GM10266 (cell line): ENCODE measurements at regions not wholly inside any gene's neighbourhood (a gene's known extent, or its start where the extent isn't known, plus 50 kb on each side); places are given as distances from the start of the nearest gene placed in this dataset.

Source experiments
- DNase-seq: peaks from one replicate; pipeline ENCODE4 v3.0.0; 2012; ENCODE audit errors: extremely low spot score
- TF ChIP-seq, protein P1 (sequence below): IDR thresholded peaks from 2 replicates; pipeline ENCODE4 v1.5.1; 2012; ENCODE audit warnings: mild to moderate bottlenecking, low read depth; ENCODE audit not compliant: control insufficient read depth, insufficient read depth; ENCODE audit errors: missing control alignments

DNA sequence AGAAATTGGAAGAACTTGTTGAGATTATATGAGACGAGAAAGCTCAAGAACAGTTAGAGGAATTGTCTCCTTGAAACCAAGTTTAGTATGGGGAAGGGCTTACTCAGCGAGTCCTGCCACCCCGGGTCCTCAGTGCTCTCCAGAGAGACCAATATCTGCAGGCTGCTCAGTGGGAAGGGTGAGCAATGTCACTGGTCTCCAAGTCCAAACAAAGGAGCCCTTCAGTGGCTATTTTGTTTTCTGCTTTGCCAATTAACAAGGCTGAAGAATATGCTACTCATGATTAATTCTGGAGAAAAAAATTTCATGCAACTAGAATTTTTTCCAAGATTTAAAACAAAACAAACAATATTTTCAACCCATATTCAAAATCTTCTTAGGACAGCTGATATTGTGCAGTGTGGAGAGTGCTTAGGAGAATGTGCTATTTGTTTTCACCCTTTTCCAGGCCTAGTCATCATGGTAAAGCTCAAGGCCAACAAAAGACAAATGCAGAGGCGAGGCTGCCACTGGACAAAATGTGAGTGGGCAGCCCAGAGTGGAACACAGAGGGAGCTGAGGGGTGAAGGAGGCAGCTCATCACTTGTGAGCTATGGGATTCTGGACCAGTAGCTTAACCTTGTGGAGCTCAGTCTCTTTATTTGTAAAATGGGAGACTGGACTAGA is 83.8 kb upstream of the TMEM17 start:
- TF ChIP-seq, protein P1, sequence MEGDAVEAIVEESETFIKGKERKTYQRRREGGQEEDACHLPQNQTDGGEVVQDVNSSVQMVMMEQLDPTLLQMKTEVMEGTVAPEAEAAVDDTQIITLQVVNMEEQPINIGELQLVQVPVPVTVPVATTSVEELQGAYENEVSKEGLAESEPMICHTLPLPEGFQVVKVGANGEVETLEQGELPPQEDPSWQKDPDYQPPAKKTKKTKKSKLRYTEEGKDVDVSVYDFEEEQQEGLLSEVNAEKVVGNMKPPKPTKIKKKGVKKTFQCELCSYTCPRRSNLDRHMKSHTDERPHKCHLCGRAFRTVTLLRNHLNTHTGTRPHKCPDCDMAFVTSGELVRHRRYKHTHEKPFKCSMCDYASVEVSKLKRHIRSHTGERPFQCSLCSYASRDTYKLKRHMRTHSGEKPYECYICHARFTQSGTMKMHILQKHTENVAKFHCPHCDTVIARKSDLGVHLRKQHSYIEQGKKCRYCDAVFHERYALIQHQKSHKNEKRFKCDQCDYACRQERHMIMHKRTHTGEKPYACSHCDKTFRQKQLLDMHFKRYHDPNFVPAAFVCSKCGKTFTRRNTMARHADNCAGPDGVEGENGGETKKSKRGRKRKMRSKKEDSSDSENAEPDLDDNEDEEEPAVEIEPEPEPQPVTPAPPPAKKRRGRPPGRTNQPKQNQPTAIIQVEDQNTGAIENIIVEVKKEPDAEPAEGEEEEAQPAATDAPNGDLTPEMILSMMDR = no peak
- DNase-seq = no peak

DNA sequence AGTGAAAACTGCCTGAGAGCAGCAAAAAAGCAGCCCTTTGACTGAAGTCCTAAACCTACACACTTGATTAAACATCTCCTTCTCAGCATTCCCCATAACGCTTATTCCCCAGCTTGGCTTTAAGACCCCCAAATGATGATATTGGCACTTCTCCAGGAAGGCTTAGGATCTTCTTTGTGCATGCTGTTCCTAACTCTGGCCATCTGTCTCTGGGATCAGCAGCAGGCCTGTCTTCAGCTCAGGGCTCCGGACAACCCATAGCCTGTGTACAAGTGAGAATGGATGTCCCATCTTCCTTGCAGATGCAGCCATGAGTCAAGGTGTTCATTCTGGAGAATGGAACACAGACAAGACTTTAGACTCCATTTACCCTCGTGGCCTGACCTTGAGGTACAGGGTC is 81.6 kb upstream of the TMEM17 start:
- no peak for DNase-seq
- TF ChIP-seq, protein P1 = no peak

DNA sequence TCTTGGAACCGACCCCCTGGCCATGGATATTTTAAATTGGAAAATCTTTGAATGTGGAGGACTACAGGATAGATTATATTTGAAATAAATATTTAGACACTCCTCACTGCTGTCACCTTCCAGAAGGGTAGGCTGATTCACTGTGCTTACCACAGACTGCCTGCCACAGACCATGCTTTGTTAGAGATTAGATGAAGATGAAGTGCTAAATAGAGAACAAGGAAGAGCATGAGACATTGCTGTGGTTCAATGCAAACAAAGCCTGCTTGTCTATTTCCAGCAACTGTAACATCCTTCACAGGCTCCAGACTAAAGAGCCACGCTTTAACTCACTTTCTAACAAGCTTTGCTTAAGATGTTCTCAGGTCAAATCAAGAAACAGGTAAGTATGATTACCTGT is 81.0 kb upstream of the TMEM17 start:
- TF ChIP-seq, protein P1 = no peak
- DNase-seq = peak; percentile 41

GRCh38 chr2:62578803-62579640 is 73.0 kb upstream of the TMEM17 start:
- DNase-seq = no peak
- TF ChIP-seq, protein P1 = no peak

- TF ChIP-seq, protein P1 = no peak
- no peak for DNase-seq
These were observed 72.2 kb upstream of the TMEM17 start for GRCh38 chr2:62577994-62578781.

DNA sequence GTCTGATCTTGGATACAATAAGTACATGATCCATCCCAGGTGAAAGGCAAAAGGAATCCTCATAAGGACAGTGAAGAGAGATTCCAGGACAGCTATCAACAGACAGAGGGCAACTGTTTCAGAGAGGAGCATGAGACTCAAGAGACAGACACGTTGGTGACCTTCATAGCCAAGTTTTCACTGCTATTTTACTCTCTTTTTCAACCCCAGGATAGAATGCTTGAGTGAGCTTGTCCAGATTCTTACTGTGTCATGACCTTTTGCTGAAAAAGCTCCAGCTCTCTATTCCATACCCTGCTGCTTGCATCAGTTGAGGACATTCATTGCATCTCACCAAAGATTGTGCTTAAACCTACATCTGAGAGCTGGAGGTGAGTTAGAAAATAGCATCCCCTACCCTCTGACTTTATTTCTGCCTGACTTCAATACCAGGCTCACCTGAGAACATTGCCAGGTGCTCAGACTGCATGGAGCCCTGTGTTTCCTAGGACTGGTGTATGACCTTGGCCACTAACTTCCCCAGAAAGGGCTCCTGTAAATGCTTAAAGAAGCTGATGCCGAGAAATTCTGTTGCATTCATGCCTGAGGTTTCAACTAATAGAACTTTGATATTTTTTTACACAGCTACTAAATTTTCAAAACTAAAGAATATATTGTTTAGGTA is 70.4 kb upstream of the TMEM17 start:
- TF ChIP-seq, protein P1 = no peak
- DNase-seq = no peak
